Dermis blood vessel endothelial cell (primary cell): ENCODE measurements at regions not wholly inside any gene's neighbourhood (a gene's known extent, or its start where the extent isn't known, plus 50 kb on each side); places are given as distances from the start of the nearest gene placed in this dataset.

Experiments used
- DNase-seq: peaks from one replicate; pipeline ENCODE4 v3.0.0; 2010

DNA sequence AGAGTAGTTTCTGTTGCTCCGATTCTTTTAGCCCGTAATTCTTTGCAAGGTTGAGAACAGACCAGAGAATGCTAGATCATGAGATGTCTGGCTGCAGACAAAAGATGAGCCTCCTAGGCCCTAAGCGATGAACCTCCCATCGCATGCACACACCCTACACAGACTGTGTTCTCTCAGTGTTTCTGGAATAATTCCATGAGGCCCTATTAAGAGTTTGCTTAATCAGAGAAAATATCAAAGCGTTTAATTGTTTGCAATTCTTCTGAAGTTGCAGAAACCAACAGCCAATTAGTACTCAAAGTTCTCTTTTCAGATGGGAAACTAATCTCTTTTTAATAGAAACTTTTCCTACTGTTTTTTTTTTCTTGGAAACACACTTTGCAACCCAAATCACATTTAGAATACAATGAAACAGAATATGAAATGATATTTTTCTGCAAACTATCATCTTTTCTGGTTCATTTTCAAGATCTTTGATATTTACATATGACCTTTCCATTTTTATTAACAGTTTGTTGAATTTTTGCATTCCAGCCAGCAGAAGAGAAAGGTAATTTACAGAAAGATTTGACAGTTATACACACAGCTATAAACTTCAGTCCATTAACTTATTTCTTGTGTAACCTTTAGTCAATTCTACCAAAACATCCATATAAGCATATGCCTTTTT, 1525.6 kb downstream of the ARAP2 start:
- no peak for DNase-seq

DNA sequence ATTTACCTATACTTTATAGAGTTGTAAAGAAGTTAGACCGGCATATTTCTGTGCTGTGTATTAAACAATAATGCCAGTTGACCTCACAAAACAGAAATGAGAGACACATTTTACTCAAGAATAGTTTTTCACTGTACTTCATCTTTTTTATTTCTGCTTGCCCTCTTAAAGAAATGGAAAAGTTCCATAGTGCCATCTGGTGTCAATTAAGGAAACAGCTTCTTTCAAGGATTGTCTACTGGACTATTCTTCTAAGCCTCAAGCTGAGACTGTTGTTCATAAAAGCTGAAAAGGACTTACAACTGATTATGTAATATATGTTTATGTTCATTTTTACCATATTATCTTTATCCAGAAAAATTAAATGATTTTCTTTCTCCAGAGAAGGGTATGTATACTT, 1523.7 kb downstream of the ARAP2 start:
- peak; percentile 7 for DNase-seq

DNA sequence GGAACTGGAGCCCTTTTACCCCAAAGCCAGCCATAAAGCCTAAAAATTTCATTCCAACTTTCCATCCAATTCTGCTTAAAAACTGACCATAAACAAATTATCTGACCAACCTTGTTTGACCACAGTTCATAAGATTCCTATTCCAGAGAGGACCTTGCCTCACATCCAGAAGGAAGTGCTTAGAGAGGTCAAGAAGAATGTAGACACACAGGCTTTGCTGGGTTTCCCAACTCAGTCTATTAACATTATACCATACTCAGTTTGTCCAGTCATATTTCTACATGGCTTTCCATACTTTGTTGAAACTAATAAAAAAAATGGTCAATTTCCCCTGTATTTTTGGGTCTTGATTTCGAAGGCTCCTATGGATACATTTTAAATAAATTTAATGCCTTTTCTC, 1522.5 kb downstream of the ARAP2 start:
- DNase-seq = no peak

DNA sequence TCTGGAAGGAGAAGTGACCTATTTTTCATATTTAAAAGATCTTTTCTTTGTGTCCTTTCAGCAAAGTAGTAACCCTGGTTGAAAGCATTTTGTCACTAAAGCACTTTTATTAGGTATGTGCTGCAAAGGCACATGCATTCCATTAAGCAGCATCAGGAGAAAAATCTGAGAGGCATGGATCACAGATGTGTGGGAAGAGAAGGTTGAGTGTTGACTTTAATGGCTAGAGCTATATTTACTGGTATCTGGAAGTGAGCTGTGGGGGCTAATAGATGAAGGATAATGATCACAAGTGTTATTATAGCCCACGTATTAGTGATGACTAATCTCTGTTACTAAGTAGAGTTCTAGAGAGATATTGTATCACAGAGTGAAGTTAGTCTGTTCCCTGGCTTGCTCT, 1520.7 kb downstream of the ARAP2 start:
- no peak for DNase-seq

DNA sequence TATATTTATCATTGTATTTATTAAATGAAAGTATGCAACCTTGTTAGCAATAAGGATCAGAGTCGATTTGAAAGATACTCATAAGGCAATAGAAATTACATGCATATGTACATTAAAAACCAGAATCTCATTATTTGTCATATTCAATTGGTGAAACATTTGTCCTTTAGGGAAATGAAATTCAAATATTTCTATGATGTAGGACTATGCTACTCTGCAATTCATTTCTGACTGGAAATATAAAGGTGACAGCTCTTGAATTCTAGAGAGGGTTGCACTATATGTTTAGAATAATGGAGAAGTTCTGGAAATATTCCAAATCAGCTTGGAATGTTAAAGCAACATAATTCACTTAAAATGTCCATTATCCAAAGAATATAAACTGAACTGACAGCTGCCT, 1519.8 kb downstream of the ARAP2 start:
- DNase-seq = no peak

DNA sequence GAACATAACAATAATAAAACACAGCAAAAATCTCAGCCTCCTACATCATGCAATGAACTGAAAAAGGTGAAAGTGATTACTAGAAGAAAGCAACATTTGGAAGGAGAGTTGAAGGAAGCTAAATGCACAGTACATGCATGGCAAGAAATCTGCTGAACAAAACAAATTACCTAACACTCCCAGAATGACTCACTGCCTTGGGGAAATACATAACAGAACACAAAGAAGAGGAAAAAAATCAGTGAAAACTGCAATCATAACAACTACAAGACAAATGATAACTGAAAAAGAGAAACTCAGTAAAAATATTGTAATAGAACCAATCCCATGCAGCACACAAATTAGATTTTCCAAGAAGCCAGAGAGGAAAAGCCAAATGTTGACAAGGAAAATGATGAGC, 1513.2 kb downstream of the ARAP2 start:
- no peak for DNase-seq

DNA sequence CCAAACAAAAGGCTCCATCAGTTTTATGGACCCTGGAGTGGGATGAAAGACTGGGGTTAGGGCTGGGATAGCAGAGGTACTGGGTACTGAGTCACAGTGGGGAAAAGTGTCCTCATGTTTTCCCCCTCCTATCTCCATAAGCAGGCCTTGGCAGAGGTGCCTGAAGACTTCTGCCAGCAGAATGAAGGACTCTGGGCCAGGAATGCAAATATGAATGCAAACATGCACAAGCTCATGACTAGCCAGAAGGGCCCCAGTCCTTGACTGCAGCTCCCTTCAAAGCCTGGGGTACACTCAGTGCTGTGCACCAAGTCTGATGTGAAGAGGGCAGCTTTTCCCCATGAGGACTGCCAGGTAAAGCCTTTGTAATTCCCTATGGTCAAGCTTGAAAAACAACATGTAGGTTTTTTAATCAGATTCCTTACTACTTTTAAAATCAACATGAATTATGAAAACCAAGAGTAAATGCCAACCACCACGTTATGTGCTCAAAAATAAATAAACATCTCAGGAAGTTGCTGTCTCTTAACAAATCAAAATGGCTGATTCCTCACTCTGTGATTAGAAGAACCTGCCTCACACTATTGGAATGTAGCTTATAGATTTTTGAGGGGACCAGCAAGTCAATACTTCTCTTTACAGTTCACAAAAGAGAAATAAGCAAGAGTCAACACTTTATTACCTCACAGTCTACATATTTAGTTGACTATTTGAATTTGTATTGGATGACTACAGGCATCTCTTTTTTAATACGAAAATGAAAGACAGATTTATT, 1512.0 kb downstream of the ARAP2 start:
- DNase-seq = no peak

DNA sequence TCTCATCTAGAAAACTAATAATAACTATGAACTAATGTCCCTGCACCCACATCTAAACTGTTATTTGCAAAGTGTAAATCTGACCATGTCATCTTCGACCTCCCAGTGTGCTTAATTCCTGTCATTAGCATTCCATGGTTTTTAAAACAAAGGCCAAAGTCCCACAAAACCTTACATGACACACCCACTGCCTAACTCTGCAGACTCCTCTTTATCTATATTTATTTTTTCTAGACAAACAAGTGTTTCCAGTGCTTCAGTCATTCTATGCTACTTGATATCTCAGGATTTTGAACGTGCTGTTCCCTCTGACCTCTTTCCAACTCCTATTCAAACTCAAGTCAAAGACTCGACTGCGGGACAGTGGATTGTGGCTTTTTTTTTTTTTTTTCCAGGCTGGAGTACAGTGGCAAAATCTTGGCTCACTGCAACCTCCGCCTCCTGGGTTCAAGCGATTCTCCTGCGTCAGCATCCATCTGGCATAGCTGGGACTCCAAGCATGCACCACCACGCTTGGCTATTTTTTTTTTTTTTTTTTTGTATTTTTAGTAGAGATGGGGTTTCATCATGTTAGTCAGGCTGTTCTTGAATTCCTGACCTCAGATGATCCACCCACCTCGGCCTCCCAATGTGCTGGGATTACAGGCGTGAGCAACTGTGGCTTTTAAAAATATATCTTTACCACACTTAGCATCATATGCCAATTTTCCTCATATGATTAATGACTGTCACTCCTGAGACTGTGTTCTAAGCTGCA, 1511.0 kb downstream of the ARAP2 start:
- DNase-seq = no peak

DNA sequence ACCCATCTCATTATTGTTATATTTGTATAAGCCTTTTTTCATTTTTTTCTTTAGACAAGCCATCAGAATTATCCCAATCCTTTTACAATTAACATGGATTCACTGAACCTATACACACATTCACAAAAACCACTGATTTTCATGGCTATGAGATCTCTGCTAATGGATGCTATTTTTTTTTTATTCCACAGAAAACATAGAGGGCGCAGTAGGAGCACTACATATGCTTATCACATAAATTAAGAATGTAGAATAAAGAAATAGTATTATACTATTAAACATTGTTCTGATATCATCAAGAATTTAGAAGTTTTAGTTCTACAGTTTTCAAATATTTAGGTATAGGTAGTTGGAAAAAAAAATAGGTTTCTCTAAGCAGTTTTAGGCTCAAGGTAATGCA, 1477.4 kb downstream of the ARAP2 start:
- no peak for DNase-seq

DNA sequence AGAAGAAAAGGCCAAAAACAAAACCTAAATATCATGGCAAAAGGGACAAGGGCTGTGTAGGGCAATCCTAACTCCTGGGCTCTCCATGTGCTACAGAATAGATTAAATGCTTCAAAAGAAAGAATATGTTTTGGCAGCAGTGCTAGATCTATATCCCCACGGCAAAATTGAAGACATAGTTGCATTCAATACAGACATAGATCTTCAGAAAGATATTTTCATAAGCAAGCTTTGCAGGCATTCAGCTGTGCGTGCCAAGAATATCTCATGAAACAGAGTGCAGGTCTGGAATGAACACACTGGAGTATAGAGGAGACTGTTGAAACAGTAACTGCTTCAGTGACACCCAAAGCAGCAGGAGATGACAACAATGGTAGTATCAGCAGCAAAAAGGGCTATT, 1476.9 kb downstream of the ARAP2 start:
- no peak for DNase-seq

DNA sequence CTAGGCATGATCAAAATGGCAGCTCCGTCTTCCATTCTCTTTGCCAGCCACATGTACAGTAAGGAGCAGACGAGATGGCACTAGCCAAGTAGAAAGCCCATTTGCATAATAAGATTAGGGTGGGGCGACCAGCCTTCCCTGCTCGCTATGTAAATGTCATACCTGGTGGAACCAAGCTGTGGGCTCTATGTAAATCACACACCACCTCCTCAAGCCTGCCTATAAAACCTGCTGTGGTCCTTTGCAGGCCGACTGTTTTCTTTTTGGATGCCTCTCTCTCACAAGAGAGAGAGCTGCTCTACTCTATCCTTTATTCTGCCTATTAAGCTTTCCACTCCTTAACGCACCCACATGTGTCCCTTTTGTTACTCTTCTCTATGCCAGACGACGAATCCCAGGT, 1472.7 kb downstream of the ARAP2 start:
- no peak for DNase-seq

DNA sequence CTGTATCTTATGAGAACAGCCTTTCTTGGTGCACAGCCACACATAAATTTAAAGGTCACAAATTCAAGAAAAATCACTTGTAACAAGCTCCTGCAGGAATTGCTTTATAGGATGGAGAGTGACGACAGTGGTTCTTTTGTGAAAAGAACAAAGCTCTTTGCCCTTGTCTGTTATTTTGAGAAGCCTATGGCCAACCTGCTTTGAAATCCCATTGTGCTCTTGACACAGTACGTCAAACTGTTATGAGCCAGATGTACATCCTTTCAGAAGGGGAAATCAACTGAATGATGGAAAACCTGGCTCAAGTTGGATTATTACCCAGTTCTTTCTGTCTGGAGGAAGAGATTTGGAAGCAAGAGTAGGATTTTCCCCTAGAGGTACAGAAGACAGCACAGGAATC, 1454.2 kb downstream of the ARAP2 start:
- no peak for DNase-seq

DNA sequence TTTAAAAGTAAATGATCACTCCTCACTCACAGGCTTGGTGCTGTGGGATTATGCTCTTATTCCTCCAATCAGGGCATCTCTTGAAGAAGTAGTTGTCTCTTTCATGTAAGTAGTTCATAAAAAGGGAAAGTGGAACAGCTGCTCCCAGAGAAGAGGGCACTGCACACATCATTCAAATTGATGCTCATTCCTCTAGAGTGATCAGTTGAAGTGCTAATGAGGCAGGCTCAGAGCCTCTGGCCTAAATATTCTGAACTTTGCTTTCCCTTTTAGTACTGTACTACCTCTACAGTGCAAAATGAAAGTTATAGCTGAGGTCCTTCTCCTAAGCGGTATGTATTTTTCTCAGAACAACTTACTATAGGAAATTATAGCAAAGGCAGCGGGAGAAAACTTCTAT, 1453.1 kb downstream of the ARAP2 start:
- no peak for DNase-seq

DNA sequence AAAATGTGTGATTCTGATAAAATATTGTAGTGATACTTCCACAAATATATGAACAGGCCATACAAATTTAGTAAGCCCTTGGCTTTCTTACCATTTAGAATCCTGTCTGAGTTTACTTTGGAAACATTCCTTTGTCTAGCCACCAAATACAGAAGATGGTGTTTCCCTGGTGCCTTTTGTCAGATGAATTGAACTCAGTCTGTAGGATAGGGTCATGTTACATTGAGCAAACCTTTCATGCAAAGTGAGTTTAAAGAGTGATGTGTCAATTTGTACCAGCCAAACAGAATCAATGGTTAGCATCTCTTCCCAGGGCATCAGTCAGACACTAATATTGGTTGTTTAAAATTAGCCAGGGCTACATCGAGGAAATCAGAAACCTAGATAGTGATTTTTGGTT, 1443.4 kb downstream of the ARAP2 start:
- DNase-seq = no peak

DNA sequence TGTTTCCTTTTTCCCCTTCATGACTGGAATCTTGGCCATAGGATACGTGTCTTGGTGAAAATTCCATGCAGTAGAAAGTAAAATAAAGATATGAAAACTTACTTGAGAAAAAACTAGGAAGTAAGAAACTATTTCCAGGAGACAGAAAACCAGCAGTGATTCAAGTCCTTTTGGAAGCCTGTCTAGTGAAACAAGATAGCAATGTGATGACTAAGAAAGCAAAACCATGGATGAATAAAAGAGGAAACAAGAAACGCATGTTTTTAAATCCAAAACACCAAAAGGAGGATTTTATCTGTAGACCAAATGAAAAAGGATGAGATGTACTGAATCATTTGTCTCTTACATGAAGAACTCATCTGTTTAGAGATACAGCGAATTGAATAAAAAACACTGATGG, 1430.0 kb downstream of the ARAP2 start:
- DNase-seq = no peak

DNA sequence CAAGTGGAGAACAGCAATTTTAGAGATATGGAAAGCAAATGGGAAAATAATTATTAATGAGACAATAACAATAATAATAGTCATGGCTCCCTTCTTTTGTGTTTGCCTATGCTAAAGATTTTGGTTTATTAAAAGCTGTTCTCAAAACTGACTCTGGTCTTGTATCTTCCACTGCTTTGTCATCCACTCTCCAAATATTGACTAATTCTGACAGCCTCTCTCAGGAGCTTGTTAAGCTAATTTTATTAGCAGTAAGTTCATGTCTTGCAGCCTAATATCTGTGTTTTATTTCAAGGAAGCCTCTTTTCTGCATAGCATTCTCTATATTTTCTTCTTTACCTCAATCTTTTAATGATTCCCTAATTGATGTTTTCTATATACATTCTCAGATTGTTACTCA, 1419.8 kb downstream of the ARAP2 start:
- DNase-seq = no peak

DNA sequence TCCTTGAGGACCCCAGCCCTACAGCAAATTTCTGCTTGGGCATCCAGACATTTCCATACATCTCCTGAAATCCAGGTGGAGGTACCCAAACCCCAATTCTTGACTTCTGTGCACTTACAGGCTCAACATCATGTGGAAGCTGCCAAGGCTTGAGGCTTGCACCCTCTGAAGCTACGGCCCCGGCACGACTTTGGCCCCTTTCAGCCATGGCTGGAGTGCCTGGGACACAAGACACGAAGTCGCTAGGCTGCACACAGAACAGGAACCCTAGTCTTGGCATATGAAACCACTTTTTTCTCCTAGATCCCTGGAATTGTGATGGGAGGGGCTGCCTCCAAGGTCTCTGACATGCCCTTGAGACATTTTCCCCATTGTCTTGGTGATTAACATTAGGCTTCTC, 1417.7 kb downstream of the ARAP2 start:
- no peak for DNase-seq

DNA sequence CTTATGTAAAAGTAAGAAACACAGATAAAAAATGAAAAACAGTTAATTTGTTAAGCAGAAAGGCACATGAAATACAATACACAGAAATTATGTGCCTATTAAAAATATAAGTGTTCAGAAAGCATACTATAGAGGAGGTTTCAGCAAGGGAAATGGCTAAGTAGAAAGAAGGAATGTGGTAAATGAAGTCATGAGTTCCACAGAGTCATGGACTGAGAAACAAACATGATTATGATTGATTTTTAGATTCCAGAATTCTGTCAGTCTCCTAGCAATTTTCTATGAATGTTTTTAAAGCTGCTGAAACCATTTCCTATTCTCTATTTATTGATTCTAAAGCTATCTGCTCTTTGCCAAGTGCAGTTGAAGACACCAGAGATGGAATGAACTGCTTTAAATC, 1398.4 kb downstream of the ARAP2 start:
- no peak for DNase-seq

DNA sequence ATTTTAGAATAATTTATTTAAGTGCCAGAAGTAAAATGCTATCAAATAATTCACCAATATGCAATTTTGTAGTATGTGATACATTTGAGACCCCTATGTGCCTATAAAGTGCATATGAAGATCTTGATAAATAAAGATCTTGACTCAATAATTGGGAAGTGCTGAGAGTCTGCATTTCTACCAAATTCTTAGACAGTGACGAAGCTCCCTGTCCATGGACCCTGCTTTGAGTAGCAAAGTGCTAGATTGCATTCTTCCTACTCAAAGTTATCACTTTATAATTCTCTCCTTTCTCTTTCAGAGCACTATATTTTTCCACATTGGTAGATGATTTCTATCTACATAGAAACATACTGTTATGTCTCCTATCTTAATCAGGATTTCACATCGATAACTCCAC, 1393.9 kb downstream of the ARAP2 start:
- no peak for DNase-seq

DNA sequence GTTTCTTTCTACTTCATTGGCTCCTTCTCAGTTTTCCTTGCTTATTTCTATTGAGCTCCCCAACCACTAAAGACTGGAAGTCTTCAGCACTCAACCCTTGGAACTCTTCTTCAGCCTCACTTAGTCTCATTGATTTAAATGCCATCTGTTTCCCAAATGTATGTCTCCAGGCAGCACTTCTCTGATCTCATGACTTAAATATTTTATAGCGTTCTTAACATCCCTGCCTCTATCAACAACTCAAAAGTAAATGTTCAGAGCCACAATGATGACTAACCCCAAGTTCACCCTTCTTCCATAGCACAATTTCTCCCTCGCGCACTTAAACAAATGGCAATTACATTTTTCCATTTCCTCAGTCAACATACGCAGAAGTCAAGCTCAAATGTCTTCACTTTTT, 1393.3 kb downstream of the ARAP2 start:
- DNase-seq = no peak

DNA sequence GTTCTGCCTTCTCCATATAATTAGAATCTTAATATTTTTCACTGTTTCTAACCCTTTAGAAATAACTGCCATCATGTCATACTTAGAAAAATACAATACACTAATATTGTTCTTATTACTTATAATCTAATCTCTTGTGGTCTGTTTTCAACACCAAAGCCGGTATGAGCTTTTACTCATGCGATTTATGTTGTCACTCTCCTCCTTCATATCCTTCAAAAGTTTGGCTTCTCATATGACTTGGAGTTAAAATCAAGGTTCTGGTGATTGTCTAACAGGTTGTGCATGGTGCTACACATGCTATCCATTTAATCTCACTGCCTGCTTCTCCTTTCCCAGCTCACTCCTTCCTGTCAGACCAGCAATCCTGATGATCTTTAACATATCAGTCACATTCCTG, 1392.9 kb downstream of the ARAP2 start:
- no peak for DNase-seq

DNA sequence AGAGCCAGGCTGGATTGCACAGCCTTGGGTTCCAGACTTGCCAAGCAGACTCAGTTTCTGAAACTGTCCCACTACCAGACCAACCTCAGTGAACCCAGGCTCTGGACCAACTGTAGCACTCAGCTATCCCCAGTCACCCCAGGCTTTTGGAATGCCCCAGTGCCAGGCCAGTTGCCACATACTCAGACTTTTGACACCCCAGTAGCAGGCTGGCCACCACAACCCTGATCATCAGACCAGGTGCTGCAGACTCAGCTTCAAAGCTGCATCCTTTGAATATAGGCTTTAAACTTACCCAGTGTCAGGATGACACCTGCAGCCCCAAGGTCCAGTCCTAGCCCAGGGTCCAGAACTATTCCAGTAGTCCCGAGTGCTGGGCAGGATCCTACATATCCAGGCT, 1389.9 kb downstream of the ARAP2 start:
- no peak for DNase-seq

DNA sequence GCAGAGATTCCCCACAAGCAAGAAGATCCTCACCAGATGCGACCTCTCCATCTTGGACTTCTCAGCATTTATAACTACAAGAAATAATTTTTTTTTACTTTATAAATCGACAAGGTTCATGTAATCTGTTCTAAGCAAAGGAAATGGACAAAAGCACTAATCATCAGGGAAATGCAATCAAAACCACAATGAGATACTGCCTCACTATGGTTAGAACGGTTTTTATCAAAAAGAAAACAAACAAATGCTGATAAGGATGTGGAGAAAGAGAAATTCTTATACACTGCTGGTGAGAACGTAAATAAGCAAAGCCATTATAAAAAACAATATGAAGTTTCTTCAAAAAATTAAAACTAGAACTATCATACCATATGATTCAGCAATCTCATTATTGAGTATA, 1382.6 kb downstream of the ARAP2 start:
- no peak for DNase-seq

DNA sequence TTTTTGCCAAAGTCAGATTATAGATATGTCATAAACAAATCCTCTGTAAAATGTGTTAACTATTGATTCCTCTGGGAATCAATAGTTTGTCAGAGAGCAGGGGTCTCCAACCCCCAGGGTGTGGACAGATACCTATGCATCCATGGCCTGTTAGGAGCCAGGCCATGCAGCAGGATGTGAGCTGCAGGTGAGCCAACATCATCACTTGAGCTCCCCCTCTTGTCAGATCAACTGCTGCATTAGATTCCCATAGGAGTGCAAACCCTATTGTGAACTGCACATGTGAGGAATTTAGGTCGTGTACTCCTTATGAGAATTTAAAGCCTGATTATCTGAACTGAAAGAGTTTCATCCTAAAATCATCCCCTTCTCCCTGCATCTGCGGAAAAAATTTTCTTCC, 1365.4 kb downstream of the ARAP2 start:
- DNase-seq = no peak
